ENCODE measurements at regions not wholly inside any gene's neighbourhood (a gene's known extent, or its start where the extent isn't known, plus 50 kb on each side); places are given as distances from the start of the nearest gene placed in this dataset.

DNA sequence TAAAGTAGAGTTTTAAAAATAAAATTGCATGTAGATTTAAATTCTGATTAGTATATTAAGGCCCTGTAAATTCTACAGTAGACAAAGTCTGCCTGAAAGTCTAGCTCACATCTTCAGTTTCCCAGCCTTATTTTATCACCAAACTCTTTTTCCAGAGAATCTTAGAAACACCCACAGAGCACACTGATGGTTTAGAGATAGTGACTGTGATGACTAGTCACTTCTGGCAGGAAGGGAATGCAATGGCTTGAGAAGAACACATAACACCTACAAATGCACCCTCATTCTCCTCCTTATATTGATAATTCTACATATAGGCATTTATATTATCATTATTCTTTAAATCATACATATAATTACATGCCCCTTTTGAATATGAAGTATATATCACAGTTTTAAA lies 232.9 kb downstream of the ARAP2 start:
- TF ChIP-seq, protein P1, sequence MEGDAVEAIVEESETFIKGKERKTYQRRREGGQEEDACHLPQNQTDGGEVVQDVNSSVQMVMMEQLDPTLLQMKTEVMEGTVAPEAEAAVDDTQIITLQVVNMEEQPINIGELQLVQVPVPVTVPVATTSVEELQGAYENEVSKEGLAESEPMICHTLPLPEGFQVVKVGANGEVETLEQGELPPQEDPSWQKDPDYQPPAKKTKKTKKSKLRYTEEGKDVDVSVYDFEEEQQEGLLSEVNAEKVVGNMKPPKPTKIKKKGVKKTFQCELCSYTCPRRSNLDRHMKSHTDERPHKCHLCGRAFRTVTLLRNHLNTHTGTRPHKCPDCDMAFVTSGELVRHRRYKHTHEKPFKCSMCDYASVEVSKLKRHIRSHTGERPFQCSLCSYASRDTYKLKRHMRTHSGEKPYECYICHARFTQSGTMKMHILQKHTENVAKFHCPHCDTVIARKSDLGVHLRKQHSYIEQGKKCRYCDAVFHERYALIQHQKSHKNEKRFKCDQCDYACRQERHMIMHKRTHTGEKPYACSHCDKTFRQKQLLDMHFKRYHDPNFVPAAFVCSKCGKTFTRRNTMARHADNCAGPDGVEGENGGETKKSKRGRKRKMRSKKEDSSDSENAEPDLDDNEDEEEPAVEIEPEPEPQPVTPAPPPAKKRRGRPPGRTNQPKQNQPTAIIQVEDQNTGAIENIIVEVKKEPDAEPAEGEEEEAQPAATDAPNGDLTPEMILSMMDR (IDR thresholded peaks at IDR 0.05) = no peak
- no peak for TF ChIP-seq POLR2A (IDR thresholded peaks at IDR 0.05)

All from adrenal gland (tissue), 5 donors.